Fibroblast of lung (primary cell): ENCODE measurements at regions not wholly inside any gene's neighbourhood (a gene's known extent, or its start where the extent isn't known, plus 50 kb on each side); places are given as distances from the start of the nearest gene placed in this dataset.

Experiments
- CTCF ChIP-seq, 2 donors: IDR thresholded peaks in 1 of 2; conservative IDR thresholded peaks in 1 of 2; 1 replicate in 1 of 2; 2 replicates in 1 of 2; pipeline ENCODE4 v1.5.1; 2011 to 2012; ENCODE audit warnings: low read length in 2 of 2, control low read depth in 1 of 2, inconsistent platforms in 1 of 2, low read depth in 1 of 2, mild to moderate bottlenecking in 1 of 2
- EZH2 ChIP-seq: IDR thresholded peaks from 2 replicates; pipeline ENCODE4 v1.5.1; 2012; ENCODE audit warnings: low read length, control low read depth, mild to moderate bottlenecking; ENCODE audit errors: missing control alignments

- no peak for TF ChIP-seq CTCF (conservative IDR thresholded peaks at IDR 0.05 in 1 of 2, IDR thresholded peaks at IDR 0.05 in 1 of 2; ENCODE audit: low read depth in 1 of 2, low read length in 2 of 2)
- TF ChIP-seq EZH2, result no peak
These were observed 59.9 kb upstream of the JAK1 start for GRCh38 chr1:65026235-65026634.
